ENCODE measurements at regions not wholly inside any gene's neighbourhood (a gene's known extent, or its start where the extent isn't known, plus 50 kb on each side); places are given as distances from the start of the nearest gene placed in this dataset.

DNA sequence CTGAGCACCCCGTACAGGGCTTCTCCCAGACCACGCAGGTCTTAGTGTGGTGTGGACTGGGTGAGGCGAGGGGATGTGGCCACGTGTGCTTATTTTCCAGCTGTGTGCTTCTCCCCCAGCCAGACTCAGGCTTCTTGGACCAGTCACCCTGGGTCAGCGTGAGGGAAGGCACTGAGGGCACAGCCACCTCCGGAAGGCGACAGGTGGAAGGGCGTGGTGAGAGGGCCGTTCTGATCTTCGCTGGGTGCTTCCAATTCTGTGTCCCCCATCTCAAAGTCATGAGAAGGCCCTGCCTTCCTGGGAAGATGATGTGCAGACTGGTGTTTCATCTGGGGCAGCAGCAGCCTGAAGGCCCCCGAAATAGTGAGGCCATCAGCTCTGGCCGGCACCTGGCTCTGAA lies 169.7 kb upstream of the MYCN start:
- TF ChIP-seq, protein P1, sequence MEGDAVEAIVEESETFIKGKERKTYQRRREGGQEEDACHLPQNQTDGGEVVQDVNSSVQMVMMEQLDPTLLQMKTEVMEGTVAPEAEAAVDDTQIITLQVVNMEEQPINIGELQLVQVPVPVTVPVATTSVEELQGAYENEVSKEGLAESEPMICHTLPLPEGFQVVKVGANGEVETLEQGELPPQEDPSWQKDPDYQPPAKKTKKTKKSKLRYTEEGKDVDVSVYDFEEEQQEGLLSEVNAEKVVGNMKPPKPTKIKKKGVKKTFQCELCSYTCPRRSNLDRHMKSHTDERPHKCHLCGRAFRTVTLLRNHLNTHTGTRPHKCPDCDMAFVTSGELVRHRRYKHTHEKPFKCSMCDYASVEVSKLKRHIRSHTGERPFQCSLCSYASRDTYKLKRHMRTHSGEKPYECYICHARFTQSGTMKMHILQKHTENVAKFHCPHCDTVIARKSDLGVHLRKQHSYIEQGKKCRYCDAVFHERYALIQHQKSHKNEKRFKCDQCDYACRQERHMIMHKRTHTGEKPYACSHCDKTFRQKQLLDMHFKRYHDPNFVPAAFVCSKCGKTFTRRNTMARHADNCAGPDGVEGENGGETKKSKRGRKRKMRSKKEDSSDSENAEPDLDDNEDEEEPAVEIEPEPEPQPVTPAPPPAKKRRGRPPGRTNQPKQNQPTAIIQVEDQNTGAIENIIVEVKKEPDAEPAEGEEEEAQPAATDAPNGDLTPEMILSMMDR (IDR thresholded peaks at IDR 0.05) = no peak
- no peak for TF ChIP-seq POLR2A (IDR thresholded peaks at IDR 0.05)

Data from Peyer's patch (tissue), 4 donors.